ENCODE measurements at regions not wholly inside any gene's neighbourhood (a gene's known extent, or its start where the extent isn't known, plus 50 kb on each side); places are given as distances from the start of the nearest gene placed in this dataset.

DNA sequence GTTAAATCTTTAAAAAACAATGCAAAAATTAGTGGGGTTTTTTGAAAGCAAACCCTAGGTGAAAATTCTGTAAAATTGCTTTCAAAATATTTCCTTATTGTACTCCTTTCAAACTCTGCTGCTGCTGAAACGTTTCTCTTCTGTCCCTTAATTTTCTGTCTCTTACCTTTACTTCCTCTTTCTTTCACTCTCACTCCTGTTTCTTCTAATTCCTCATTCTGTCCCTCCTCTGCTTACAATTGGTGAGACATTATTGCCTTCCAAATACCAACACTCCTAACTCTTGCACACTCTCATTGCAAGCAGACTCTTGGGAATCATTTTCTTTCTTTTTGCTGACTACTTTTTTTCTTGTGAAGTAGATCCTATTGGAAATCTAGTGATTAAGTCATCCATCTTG, 685.6 kb upstream of the SLITRK1 start:
- no peak for DNase-seq (ENCODE audit: low spot score)

DNA sequence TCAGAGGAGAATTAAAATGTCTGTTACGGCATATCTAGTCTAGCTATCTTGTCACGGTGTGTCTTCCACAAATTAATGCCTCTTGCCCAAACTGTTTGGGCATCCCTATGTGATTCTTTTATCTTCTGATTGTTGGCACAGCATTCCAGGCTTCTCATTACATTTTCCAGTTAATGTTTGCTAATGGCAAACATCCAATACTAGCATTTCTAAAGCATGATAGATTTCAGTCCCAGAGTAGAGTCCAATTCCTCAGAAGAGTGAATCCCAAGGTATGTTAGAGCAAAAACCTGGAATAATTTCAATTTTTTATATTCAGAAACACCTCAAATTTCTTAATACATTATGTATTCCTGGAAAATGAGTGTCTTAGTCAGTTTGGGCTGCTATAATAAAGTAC, 684.5 kb upstream of the SLITRK1 start:
- no peak for DNase-seq (ENCODE audit: low spot score)

DNA sequence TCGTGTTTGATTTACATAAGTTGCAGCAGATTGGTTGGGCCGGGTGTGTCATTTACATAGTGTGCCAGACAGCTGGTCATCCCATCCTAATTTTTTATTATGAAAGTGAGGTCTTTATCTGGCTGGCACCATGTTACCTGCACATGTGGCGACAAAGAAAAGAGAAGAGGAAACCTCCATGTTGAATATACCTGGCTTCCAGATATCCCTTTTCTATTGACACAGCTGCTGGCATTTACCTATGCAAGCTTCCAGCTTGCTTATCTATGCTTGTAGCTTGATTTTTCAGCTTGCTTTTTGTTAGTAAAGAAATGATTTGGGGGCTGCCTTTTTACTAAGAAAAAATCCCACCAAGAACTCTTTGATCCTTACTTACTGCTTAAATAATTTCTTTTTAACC, 681.3 kb upstream of the SLITRK1 start:
- DNase-seq (ENCODE audit: low spot score): no peak

DNA sequence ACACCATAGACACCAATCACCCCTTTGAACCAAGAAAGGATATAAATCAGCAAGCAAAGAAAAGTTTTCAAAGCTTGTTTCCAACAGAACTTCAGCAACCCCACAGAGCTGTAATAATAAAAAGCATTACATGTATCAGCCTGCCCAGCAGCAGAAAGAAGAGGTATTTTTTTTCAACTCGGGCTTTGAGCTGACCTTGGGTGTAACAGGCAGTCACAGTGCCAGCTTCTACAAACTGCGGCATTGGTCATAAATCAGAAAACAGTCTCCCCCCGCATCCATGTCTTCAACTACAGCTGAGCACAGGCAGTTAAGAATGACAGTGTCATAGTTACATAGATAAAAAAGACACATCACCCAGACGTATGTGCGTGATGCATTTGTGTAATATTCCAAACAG, 671.0 kb upstream of the SLITRK1 start:
- no peak for DNase-seq (ENCODE audit: low spot score)

DNA sequence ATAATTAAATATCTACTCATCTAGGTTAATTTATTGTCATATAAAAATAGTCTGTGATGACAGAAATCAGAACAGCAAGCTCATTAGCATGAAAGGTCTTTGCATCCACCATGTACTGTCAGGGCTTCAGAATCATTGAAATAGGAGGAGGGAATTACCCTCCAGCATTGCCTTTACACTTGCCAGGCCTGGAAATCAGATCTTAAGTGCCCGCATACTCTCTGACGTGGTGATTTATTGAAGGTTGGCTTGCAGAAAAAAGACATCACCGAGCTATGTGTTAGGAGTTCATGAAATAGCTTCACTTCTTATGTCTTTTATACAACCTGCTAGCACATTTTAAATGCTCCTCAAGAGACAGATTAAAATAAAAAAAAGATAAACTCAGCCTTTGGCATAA, 661.7 kb upstream of the SLITRK1 start:
- no peak for DNase-seq (ENCODE audit: low spot score)

DNA sequence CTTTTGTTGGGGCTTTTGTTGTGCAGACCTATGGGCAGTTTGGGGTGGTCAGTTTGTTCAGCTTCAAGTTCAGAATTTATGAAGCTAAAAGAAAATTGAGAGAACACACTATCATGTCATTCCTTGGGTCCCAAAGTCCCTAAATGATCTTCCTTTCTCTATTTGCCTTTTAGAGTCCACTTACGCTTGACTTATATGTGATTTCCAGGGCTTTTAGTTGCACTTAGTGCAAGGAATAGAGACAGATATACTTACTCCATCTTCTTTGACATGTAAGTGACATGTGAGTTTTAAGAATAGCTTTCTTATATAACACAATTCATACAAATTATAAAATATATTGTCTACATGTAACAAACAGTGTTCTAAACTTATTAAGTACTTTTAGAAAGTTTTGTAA, 660.1 kb upstream of the SLITRK1 start:
- DNase-seq (ENCODE audit: low spot score): no peak

DNA sequence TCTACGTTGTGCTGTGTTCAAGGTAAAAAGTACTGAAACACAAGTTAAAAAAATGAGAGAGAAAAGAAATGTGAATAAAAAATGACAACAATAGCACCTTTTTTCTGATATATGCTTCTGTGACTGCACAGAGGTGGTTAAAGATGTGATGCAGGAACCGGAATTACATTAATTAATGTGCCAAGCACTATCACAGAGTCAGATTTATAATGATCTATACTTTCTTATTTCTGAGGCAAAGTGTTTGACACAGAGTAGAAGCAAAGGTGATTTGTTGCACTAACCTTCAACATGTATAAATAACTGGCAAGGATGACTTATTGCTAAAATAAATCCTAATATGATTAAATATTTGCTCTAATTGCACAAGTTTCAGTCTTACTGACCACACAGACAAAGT, 654.6 kb upstream of the SLITRK1 start:
- DNase-seq (ENCODE audit: low spot score): no peak

DNA sequence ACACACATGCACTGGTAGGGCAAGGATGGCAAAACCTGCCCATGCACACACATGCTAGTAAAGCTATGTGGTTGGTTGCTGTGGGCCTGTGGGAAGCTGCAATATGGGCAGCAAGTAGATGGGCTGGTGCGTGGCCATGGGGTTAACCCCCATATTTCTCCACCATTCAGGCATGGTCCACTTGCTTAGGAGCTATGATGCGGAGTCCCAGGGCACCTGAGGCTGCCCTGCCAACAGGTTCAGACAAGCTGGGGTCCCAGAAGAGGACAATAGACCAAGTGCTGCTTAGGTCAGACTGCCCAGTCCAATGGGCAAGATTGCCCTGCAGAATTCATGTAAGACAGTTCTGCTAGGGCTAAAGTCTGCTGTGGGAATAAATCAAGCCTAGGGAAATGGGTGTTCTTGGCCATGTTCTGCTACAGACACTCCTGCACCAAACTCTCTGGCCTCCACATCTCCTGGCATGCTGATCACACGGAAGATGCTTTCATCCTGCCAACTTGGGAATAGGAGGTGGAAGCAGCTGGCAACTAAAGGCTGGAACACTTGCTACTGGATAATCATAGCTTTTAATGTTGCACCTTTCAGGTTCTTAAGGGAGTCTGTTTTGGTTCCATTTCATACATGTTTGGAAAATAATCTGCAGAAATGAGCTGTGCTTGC, 646.3 kb upstream of the SLITRK1 start:
- no peak for DNase-seq (ENCODE audit: low spot score)

DNA sequence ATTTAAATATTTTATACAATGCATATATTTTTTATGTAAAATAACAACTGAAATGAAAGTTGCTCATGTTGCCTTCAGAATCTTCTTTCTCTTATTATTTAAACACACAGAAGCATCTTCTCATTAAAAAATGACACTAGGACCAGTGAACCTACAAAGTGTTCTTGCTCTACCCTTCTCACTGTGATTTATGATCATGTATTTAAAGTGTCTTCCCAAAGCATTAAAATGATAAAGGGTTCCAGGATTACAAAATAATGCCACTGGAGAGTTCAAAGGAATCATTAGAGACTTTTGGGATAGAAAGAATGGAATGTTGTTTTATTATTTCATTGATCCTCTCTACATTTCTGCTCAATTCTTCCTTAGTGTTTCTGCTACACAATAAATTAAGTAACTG, 643.6 kb upstream of the SLITRK1 start:
- DNase-seq (ENCODE audit: low spot score): no peak

DNA sequence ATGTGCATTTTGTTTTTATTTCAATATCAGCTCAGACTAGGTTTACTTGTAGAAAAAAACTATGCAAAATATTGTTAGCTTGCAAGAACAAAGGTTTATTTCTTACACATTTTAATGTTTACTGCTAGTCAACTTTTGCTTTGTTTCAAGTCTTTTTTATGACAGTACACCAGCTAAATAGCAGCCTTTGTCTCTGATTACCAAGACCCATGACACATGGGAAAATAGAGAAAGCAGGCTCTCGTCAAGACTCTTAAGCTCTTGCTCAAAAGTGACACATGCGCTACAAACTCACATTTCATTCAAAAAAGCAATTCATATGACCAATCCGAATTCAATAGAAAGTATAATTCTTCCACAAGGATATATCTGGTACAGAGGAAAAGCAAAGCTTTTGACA, 642.3 kb upstream of the SLITRK1 start:
- no peak for DNase-seq (ENCODE audit: low spot score)

DNA sequence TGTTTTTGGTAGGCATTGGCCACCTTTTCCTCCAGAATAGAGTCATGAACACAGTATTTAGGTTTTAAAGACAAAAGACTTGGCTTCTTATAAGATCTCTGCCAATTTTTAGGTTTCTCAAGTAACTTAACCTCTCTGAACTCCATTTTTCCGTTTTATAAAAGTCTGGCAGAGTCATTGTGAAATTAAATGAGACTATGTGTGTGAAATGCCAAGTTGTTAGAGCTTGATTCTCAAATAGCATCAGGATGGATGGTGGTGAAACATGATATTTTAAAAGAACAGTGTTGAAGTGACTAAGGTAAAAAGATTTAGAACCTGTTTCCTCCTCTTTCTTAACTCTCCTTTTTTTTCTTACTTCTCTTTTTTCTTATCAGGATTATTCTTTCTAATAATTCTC, 617.7 kb upstream of the SLITRK1 start:
- no peak for DNase-seq (ENCODE audit: low spot score)

DNA sequence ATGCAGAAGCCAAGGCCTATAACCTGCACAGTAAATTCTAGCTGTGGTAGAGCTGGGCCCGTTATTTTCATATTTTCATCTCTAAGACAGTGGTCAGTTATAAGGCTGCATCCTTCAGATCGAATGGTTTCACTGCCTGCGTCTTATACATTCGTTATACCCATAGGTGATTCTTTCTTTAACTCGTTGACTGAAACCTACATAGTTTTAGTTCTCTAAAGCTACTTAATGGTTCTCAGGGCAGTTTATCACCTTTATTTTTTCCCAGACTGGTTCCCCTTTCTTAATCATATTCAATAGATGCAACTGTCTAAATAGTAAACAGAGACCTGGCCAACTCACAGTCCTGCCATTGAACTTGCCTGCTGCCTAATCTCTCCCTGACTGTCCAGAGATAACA, 615.3 kb upstream of the SLITRK1 start:
- no peak for DNase-seq (ENCODE audit: low spot score)

DNA sequence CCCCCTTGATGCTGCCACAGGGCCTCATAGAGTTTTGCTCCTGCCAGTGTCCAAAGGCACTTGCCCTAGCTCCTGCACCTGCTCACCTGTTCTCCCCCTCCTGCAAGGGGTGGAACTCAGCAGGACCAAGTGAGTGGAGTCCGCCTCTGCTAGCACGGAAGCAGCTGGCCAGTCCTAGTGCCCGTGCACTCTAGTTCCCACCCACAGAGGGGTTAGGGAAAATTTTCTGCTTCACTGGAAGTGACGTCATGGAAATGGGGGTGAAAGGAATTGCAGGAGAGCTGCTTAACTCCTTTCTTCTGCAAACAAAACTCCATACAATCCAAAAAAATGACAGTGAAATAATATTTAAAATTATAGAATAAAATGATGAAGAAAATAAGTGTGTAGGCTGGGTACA, 609.7 kb upstream of the SLITRK1 start:
- DNase-seq (ENCODE audit: low spot score): no peak

DNA sequence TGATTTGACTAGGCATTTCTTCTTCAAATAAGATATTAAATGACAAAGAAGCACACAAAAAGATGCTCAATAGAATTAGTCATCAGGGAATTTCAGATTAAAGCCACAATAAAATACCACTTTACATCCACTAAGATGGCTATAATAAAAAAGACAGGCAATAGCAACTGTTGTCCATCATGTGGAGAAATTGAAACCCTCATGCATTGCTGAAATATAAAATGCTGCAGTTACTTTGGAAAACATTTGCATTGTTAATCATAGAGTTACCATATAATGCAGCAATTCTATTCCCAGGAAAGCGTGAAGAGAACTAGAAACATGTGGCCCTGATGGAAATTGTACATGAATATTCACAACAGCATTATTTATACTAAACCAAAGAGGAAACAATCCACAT, 605.5 kb upstream of the SLITRK1 start:
- DNase-seq (ENCODE audit: low spot score): no peak

DNA sequence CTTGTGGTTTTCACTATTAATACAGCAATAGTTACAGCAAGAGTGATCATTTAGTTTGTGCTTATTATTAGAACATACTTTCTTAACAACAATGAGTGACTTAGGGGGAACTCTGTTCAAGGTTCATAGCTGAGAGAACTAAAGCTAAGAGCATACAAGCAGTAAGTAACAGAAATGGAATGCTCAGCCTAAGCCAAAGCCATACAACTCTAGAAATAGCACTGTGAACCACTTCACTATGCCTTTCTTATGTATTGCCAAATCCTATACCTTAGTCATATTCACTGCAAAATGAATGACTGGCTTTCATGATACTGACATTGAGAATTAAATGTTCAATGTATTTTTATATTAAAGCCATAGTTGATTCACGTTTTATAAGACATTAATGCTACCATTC, 599.7 kb upstream of the SLITRK1 start:
- DNase-seq (ENCODE audit: low spot score): no peak

DNA sequence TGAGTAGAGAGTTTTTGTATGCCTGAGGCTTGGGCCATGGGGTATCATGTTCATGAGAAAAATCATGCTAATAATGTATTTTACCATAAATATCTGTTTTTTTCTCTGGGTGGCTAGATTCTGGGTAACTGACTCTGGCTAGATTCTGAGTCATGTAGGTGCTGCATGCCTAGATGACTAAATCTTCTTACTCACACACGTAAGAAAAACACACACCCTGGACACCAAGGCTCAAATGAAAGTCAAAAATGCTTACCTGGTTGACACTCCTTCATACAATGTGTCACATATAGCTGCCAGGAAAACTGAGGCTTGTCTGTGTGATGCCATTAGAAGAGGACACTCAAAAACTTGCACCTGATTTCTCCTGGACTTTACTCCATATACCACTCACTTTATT, 597.4 kb upstream of the SLITRK1 start:
- no peak for DNase-seq (ENCODE audit: low spot score)

DNA sequence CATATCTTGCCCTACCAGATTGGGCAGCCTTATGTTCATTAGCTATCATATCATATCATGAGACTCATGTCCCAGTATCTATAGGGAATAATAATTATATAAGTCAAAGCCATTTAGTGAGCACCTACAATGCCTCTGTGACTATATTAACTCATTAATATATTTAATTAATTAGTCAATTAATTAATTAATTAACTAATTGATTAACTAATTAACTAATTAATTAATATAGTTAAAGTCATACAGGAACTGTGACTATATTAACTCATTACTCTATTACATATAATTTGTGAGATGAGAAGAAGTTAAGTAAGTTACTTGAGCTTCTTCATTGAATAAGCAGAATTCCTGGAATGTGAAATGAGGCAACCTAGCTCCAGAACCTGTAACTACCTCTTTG, 588.3 kb upstream of the SLITRK1 start:
- DNase-seq (ENCODE audit: low spot score): no peak

DNA sequence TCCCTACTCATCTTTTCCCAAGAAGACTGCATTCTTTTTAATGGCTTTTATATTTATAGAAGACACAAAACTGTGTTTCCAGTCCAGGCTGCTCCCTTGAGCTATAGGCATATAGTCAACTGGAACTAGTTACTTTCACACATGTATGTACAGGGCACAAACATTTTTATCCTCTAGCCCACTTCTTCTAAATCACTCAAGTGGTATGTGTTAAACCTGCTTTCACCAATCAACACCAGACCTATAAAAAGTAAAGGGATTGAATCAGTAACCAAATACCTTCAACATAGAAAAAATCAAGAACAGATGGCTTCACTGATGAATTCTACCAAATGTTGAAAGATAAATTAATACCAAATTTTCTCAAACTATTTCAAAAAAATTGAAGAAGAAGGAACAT, 584.2 kb upstream of the SLITRK1 start:
- DNase-seq (ENCODE audit: low spot score): no peak

DNA sequence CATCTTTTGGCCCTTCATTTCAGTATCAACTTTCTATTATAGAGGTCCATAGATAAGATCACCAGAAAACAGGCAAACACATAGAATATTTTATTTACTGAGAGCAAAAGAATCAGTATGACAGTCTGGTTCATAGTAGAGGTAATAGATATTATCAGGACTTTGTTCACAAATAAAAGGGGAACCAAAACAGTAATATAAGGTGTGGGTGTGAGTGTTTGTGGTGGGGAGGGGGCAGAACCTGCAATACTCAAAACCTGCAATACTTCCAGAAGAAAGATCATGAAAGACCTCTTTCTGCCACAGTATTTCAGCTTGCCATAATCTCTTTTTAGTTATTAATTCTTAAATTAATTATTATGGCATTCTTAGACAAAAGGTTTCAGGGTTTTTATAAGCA, 578.7 kb upstream of the SLITRK1 start:
- DNase-seq (ENCODE audit: low spot score): no peak

DNA sequence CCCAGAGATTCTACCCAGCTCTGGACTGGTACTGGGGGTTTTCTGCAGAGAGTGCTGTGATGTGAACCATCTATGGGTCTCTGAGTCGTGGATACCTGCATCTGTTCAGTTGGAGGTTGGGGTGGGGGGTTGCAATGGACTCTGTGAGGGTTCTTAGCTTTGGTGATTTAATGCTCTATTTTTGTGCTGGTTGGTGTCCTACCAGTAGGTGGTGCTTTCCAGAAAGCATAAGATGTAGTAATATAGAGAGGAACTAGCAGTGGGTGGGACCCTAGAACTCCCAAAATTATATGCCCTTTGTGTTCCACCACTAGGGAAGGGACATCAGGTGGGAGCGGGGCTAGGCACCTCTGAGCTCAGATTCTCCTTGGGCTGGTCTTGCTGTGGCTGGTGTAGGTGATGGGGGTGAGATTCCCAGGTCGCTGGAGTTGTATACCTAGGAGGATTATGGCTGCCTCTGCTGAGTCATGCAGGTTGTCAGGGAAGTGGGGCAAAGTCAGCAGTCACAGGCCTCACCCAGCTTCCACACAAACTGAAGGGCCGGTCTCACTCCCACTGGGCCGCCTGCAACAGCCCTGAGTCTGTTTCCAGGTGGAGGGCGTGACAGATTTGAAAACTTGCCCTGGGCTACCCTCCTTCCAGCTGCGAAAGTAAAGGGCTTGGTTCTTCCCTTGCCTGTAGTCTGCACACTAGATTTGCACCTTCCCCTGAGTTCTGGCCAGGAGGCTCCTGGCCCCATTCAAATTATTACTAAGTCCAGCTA, 573.0 kb upstream of the SLITRK1 start:
- no peak for DNase-seq (ENCODE audit: low spot score)

DNA sequence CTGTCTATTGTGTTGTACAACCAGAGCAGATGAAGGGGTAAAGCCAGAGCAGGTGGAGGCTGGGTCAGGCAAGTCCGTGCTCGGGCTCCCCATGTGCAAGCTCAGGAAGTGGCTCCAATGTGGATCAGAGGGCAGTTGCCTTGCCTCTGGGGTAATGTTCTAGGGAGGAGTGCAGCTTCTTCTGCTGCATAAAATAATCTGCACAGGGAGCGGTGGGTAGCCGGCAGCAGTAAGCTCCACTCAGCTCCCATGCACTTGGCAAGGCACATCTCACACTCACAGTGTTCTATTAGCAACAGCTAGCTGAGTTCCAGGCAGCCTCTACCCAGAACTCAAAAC, 565.3 kb upstream of the SLITRK1 start:
- no peak for DNase-seq (ENCODE audit: low spot score)

DNA sequence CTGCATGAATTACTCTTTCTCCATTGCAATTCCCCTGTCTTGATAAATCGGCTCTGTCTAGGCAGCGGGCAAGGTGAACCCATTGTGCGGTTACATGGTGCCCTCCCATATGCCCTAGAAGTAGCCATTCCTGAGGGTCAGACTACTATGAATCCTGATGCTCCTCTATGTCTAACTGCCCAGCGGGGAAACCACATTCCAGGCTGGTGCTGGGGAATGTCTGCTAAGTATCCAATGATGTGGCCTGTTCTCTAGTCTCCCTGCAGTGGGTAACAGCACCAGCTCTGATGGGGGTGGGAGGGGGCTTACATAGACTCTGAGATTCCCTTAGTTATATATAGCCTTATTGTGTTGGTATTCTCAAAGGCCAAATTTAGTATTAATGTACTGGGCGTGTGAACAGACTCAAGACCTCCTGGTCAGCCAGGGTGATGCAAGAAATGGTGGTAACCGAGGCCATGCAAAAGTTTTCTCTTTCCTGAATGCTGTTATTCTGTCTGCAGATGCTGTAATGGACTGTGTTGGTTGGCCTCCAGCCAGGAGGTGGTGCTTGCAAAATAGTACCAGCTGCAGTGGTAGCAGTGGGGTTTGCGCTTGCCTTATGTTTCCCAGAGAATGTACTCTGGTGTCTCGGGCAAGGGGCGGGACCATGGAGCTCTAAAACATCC, 564.8 kb upstream of the SLITRK1 start:
- no peak for DNase-seq (ENCODE audit: low spot score)

DNA sequence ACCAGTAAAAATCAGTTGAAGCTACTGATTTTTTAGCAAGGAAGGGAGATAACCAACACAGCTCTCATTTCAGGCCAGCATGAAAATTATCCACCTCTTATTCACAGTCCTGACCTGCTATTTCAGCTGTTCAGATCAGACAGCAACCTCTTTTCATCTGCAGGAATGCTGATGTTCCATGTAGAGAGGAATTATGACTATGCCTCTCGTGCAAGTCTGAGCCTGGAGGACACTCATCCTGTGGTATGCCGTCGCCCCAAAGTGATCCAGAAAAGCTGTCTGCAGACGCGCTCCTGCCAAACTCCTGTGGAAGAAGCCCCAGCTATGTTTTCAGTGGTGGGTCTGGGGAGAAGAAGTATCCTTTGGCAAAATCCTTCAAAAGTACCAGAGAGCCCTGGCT, 563.5 kb upstream of the SLITRK1 start:
- no peak for DNase-seq (ENCODE audit: low spot score)

DNA sequence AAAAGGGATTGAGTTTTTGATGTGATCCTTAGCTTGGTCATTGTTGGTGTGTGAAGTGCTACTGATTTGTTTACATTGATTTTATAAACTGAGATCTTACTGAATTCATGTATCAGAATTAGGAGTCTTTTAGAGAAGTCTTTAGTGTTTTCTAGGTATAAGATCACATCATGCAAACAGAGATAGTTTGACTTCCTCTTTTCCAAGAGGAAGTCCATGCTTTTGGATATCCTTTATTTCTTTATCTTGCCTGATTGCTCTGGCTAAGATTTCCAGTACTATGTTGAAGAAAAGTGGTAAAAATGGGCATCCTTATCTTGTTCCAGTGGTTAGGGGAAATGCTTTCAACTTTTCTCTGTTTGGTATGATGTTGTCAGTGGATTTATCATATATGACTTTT, 561.2 kb upstream of the SLITRK1 start:
- DNase-seq (ENCODE audit: low spot score): no peak

Measured in AG08395 (cell line).